ENCODE measurements at regions not wholly inside any gene's neighbourhood (a gene's known extent, or its start where the extent isn't known, plus 50 kb on each side); places are given as distances from the start of the nearest gene placed in this dataset.

GRCh38 chr7:89770161-89770560, 384.1 kb upstream of the STEAP1 start:
- Mint-ChIP-seq H3K36me3 (no peaks in the 10 kb centered on the region), H3K4me1 (no peaks in the 10 kb centered on the region), H3K27ac (no peak overlapping the region), H3K9me3 (no peaks in the 10 kb centered on the region), H3K27me3 (ENCODE audit: low read depth) (no peaks in the 10 kb centered on the region), H3K4me3 (no peak overlapping the region)
- ChIA-PET POLR2A (no interaction called here), CTCF (no interaction called here)
- no peak for ATAC-seq
- no peak for TF ChIP-seq NFATC4 (CRISPR knock-in tag; IDR thresholded peaks at IDR 0.05)
- no peak for TF ChIP-seq SMAD4 (CRISPR knock-in tag; IDR thresholded peaks at IDR 0.05)
- TF ChIP-seq ZNF138 (CRISPR knock-in tag; conservative IDR thresholded peaks at IDR 0.05) = no peak
- TF ChIP-seq, protein P1, sequence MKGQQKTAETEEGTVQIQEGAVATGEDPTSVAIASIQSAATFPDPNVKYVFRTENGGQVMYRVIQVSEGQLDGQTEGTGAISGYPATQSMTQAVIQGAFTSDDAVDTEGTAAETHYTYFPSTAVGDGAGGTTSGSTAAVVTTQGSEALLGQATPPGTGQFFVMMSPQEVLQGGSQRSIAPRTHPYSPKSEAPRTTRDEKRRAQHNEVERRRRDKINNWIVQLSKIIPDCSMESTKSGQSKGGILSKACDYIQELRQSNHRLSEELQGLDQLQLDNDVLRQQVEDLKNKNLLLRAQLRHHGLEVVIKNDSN (CRISPR knock-in tag; IDR thresholded peaks at IDR 0.05) = no peak
- no peak for TF ChIP-seq EMX1 (CRISPR knock-in tag; IDR thresholded peaks at IDR 0.05)
- no peak for TF ChIP-seq PRRX2 (CRISPR knock-in tag; IDR thresholded peaks at IDR 0.05)
- DNase-seq (ENCODE audit: low spot score) = no peak

- TF ChIP-seq MXD4 (CRISPR knock-in tag; IDR thresholded peaks at IDR 0.05; ENCODE audit: borderline replicate concordance) = no peak
- TF ChIP-seq TEAD1 (CRISPR knock-in tag; IDR thresholded peaks at IDR 0.05) = no peak
- TF ChIP-seq ZMAT4 (CRISPR knock-in tag; IDR thresholded peaks at IDR 0.05) = no peak
- no peak for TF ChIP-seq ZNF512 (CRISPR knock-in tag; IDR thresholded peaks at IDR 0.05; ENCODE audit: borderline replicate concordance)
- TF ChIP-seq MAX (CRISPR knock-in tag; IDR thresholded peaks at IDR 0.05) = no peak
- TF ChIP-seq FOXK1 (CRISPR knock-in tag; IDR thresholded peaks at IDR 0.05) = no peak
- no peak for TF ChIP-seq ESRRA (CRISPR knock-in tag; IDR thresholded peaks at IDR 0.05; ENCODE audit: borderline replicate concordance)
- TF ChIP-seq SMAD3 (CRISPR knock-in tag; IDR thresholded peaks at IDR 0.05; ENCODE audit: borderline replicate concordance) = no peak
- no peak for TF ChIP-seq ZNF671 (CRISPR knock-in tag; IDR thresholded peaks at IDR 0.05)
- TF ChIP-seq SMAD4 (CRISPR knock-in tag; IDR thresholded peaks at IDR 0.05) = no peak
- TF ChIP-seq RORB (CRISPR knock-in tag; IDR thresholded peaks at IDR 0.05) = no peak
- TF ChIP-seq JUN (CRISPR knock-in tag; IDR thresholded peaks at IDR 0.05) = no peak
- no peak for TF ChIP-seq SP1 (CRISPR knock-in tag; conservative IDR thresholded peaks at IDR 0.05)
- TF ChIP-seq, protein P2, sequence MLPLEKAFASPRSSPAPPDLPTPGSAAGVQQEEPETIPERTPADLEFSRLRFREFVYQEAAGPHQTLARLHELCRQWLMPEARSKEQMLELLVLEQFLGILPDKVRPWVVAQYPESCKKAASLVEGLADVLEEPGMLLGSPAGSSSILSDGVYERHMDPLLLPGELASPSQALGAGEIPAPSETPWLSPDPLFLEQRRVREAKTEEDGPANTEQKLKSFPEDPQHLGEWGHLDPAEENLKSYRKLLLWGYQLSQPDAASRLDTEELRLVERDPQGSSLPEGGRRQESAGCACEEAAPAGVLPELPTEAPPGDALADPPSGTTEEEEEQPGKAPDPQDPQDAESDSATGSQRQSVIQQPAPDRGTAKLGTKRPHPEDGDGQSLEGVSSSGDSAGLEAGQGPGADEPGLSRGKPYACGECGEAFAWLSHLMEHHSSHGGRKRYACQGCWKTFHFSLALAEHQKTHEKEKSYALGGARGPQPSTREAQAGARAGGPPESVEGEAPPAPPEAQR (CRISPR knock-in tag; IDR thresholded peaks at IDR 0.05) = no peak
- no peak for TF ChIP-seq TEAD4 (CRISPR knock-in tag; IDR thresholded peaks at IDR 0.05)
- TF ChIP-seq, protein P3, sequence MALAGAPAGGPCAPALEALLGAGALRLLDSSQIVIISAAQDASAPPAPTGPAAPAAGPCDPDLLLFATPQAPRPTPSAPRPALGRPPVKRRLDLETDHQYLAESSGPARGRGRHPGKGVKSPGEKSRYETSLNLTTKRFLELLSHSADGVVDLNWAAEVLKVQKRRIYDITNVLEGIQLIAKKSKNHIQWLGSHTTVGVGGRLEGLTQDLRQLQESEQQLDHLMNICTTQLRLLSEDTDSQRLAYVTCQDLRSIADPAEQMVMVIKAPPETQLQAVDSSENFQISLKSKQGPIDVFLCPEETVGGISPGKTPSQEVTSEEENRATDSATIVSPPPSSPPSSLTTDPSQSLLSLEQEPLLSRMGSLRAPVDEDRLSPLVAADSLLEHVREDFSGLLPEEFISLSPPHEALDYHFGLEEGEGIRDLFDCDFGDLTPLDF (CRISPR knock-in tag; IDR thresholded peaks at IDR 0.05) = no peak
- TF ChIP-seq, protein P4, sequence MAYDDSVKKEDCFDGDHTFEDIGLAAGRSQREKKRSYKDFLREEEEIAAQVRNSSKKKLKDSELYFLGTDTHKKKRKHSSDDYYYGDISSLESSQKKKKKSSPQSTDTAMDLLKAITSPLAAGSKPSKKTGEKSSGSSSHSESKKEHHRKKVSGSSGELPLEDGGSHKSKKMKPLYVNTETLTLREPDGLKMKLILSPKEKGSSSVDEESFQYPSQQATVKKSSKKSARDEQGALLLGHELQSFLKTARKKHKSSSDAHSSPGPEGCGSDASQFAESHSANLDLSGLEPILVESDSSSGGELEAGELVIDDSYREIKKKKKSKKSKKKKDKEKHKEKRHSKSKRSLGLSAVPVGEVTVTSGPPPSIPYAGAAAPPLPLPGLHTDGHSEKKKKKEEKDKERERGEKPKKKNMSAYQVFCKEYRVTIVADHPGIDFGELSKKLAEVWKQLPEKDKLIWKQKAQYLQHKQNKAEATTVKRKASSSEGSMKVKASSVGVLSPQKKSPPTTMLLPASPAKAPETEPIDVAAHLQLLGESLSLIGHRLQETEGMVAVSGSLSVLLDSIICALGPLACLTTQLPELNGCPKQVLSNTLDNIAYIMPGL (CRISPR knock-in tag; IDR thresholded peaks at IDR 0.05) = no peak
- TF ChIP-seq, protein P5, sequence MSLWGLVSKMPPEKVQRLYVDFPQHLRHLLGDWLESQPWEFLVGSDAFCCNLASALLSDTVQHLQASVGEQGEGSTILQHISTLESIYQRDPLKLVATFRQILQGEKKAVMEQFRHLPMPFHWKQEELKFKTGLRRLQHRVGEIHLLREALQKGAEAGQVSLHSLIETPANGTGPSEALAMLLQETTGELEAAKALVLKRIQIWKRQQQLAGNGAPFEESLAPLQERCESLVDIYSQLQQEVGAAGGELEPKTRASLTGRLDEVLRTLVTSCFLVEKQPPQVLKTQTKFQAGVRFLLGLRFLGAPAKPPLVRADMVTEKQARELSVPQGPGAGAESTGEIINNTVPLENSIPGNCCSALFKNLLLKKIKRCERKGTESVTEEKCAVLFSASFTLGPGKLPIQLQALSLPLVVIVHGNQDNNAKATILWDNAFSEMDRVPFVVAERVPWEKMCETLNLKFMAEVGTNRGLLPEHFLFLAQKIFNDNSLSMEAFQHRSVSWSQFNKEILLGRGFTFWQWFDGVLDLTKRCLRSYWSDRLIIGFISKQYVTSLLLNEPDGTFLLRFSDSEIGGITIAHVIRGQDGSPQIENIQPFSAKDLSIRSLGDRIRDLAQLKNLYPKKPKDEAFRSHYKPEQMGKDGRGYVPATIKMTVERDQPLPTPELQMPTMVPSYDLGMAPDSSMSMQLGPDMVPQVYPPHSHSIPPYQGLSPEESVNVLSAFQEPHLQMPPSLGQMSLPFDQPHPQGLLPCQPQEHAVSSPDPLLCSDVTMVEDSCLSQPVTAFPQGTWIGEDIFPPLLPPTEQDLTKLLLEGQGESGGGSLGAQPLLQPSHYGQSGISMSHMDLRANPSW (CRISPR knock-in tag; conservative IDR thresholded peaks at IDR 0.05; ENCODE audit: low read depth) = no peak
- TF ChIP-seq GRHL2 (CRISPR knock-in tag; IDR thresholded peaks at IDR 0.05; ENCODE audit: insufficient replicate concordance, severe bottlenecking) = no peak
- ATAC-seq (no peak), DNase-seq (ENCODE audit: low spot score) (no peak)
- CTCF ChIA-PET = interaction anchor here (0.5 to 1.2 kb wide), 10 partner anchors 11 to 1393 kb away, joined by 3 to 5 read pairs (median 4); no protein-coding TSS in a partner anchor
- Mint-ChIP-seq H3K36me3 (no peaks in the 10 kb centered on the region), H3K4me3 (no peak overlapping the region), H3K4me1 (no peaks in the 10 kb centered on the region), H3K27ac (no peak overlapping the region), H3K9me3 (no peaks in the 10 kb centered on the region), H3K27me3 (ENCODE audit: low read depth) (no peaks in the 10 kb centered on the region)
- POLR2A ChIA-PET = no interaction called here
Observed at GRCh38 chr7:89771003-89771636, 383.1 kb upstream of the STEAP1 start.

Data from WTC11 (cell line).